ENCODE measurements at regions not wholly inside any gene's neighbourhood (a gene's known extent, or its start where the extent isn't known, plus 50 kb on each side); places are given as distances from the start of the nearest gene placed in this dataset.

DNA sequence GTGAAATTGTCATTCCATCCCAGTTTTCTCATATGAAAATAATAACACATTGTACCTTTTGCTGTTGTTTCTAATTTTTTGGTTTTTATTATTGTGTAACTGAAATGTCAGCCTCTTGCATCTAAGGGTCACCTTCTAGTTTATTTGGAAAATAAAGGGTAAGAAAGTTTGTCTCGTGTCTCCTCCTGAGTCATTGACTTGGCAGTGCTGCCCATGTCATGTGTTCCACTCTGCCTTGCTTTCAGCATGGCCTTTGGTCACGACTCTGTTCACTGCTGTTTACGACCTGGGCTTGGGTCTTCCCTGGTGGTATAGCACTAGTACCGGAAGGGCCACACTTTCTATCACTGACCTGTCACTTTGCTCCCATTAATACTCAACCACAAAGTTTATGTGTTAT, 171.4 kb upstream of the RSPO3 start:
- TF ChIP-seq EZH2phosphoT487 (IDR thresholded peaks at IDR 0.05; ENCODE audit: borderline replicate concordance, low read depth, low read length) = no peak
- TF ChIP-seq, protein P1, sequence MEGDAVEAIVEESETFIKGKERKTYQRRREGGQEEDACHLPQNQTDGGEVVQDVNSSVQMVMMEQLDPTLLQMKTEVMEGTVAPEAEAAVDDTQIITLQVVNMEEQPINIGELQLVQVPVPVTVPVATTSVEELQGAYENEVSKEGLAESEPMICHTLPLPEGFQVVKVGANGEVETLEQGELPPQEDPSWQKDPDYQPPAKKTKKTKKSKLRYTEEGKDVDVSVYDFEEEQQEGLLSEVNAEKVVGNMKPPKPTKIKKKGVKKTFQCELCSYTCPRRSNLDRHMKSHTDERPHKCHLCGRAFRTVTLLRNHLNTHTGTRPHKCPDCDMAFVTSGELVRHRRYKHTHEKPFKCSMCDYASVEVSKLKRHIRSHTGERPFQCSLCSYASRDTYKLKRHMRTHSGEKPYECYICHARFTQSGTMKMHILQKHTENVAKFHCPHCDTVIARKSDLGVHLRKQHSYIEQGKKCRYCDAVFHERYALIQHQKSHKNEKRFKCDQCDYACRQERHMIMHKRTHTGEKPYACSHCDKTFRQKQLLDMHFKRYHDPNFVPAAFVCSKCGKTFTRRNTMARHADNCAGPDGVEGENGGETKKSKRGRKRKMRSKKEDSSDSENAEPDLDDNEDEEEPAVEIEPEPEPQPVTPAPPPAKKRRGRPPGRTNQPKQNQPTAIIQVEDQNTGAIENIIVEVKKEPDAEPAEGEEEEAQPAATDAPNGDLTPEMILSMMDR (conservative IDR thresholded peaks at IDR 0.05; ENCODE audit: low read length) = no peak
